CD14-positive monocyte (primary cell): ENCODE measurements at regions not wholly inside any gene's neighbourhood (a gene's known extent, or its start where the extent isn't known, plus 50 kb on each side); places are given as distances from the start of the nearest gene placed in this dataset.

Experiments used
- DNase-seq, 3 donors: peaks; one replicate each; pipeline ENCODE4 v3.0.0-alpha.2; 2011 to 2022
- H2AFZ ChIP-seq: 2 replicates; pipeline ENCODE4 v1.6.0; 2012; ENCODE audit warnings: mild to moderate bottlenecking, low read depth, low read length, inconsistent platforms; ENCODE audit not compliant: insufficient read depth, poor library complexity, severe bottlenecking
- H3K27ac ChIP-seq, 2 donors: 1 replicate in 1 of 2; 2 replicates in 1 of 2; pipeline ENCODE4 v1.5.1; 2012 to 2013; ENCODE audit warnings: low read length in 2 of 2, control low read depth in 1 of 2, inconsistent platforms in 1 of 2, low read depth in 1 of 2, mild to moderate bottlenecking in 1 of 2
- H3K27me3 ChIP-seq, 2 donors: one replicate each; pipeline versions ENCODE4 v1.6.0 to v1.6.1; 2011 to 2013; ENCODE audit warnings: low read length in 2 of 2; ENCODE audit not compliant: control insufficient read depth in 2 of 2, insufficient read depth in 2 of 2
- H3K36me3 ChIP-seq, 2 donors: replicated peaks in 1 of 2; 1 replicate in 1 of 2; 2 replicates in 1 of 2; pipeline versions ENCODE4 v1.5.1 to v1.6.1; 2012 to 2013; ENCODE audit warnings: low read length in 2 of 2, control low read depth in 1 of 2, inconsistent platforms in 1 of 2, mild to moderate bottlenecking in 1 of 2; ENCODE audit not compliant: insufficient read depth in 2 of 2, control insufficient read depth in 1 of 2
- H3K4me1 ChIP-seq, 2 donors: 1 replicate in 1 of 2; 2 replicates in 1 of 2; pipeline versions ENCODE4 v1.5.1 to v1.6.1; 2012 to 2013; ENCODE audit warnings: low read length in 2 of 2, control low read depth in 1 of 2, inconsistent platforms in 1 of 2, mild to moderate bottlenecking in 1 of 2, moderate library complexity in 1 of 2; ENCODE audit not compliant: insufficient read depth in 2 of 2, control insufficient read depth in 1 of 2
- H3K4me2 ChIP-seq: replicated peaks from 2 replicates; pipeline ENCODE3; 2012; ENCODE audit warnings: low read length, moderate library complexity, mild to moderate bottlenecking; ENCODE audit not compliant: poor library complexity, severe bottlenecking; ENCODE audit errors: extremely low read depth
- H3K4me3 ChIP-seq, 3 experiments: fragments of 200-600 bp in 1 of 3; sonication (generic) in 1 of 3; replicated peaks in 1 of 3; 1 replicate in 2 of 3; 2 replicates in 1 of 3; pipeline ENCODE4 v1.5.1; 2011 to 2013; ENCODE audit warnings: low read length in 3 of 3, mild to moderate bottlenecking in 3 of 3, control low read depth in 2 of 3, low read depth in 2 of 3, inconsistent platforms in 1 of 3, moderate library complexity in 1 of 3
- H3K79me2 ChIP-seq: 2 replicates; pipeline ENCODE4 v1.6.0; 2012; ENCODE audit warnings: mild to moderate bottlenecking, control low read depth, inconsistent platforms, low read length, moderate library complexity; ENCODE audit not compliant: insufficient read depth
- H3K9ac ChIP-seq: 2 replicates; pipeline ENCODE4 v1.6.0; 2017; ENCODE audit warnings: low read length, mild to moderate bottlenecking; ENCODE audit not compliant: insufficient read depth, poor library complexity, severe bottlenecking
- H3K9me3 ChIP-seq, 2 donors: replicated peaks in 1 of 2; 1 replicate in 1 of 2; 2 replicates in 1 of 2; pipeline versions ENCODE4 v1.5.1 to v1.6.1; 2012 to 2013; ENCODE audit warnings: low read length in 2 of 2, control low read depth in 1 of 2; ENCODE audit not compliant: control insufficient read depth in 1 of 2, insufficient read depth in 1 of 2
- H4K20me1 ChIP-seq: 2 replicates; pipeline ENCODE4 v1.6.0; 2012; ENCODE audit warnings: mild to moderate bottlenecking, low read length, control low read depth, moderate library complexity; ENCODE audit not compliant: insufficient read depth
- H3K27ac Mint-ChIP-seq, 7 donors: one replicate each; pipeline ENCODE4 v1.8.0; 2020; ENCODE audit warnings: mild to moderate bottlenecking in 7 of 7, mixed read lengths in 7 of 7, moderate library complexity in 6 of 7, inconsistent platforms in 2 of 7
- H3K27me3 Mint-ChIP-seq, 3 donors: one replicate each; pipeline ENCODE4 v1.8.0; 2021 to 2022; ENCODE audit warnings: low read depth in 3 of 3, mild to moderate bottlenecking in 3 of 3, mixed read lengths in 3 of 3, moderate library complexity in 3 of 3, inconsistent platforms in 1 of 3
- H3K36me3 Mint-ChIP-seq, 2 donors: one replicate each; pipeline ENCODE4 v1.8.0; 2020; ENCODE audit warnings: mixed read lengths in 2 of 2, inconsistent platforms in 1 of 2, mild to moderate bottlenecking in 1 of 2
- H3K4me1 Mint-ChIP-seq: one replicate; pipeline ENCODE4 v1.8.0; 2020; ENCODE audit warnings: mild to moderate bottlenecking, mixed read lengths
- H3K4me3 Mint-ChIP-seq, 2 donors: one replicate each; pipeline ENCODE4 v1.8.0; 2020; ENCODE audit warnings: mild to moderate bottlenecking in 2 of 2, mixed read lengths in 2 of 2, moderate library complexity in 1 of 2
- H3K9me3 Mint-ChIP-seq, 7 donors: one replicate each; pipeline ENCODE4 v1.8.0; 2020 to 2022; ENCODE audit warnings: mixed read lengths in 7 of 7, mild to moderate bottlenecking in 6 of 7, moderate library complexity in 6 of 7, inconsistent platforms in 2 of 7
- CTCF ChIP-seq: fragments of 200-600 bp; IDR thresholded peaks from one replicate; pipeline ENCODE4 v1.8.0; 2022; ENCODE audit warnings: antibody characterized with exemption, mild to moderate bottlenecking
- WGBS: methylation state at CpG from one replicate; pipeline ENCODE4 v1.1.5; 2013; ENCODE audit warnings: missing lambda C conversion rate; ENCODE audit not compliant: insufficient coverage; 5-methylcytosine and 5-hydroxymethylcytosine counted together
- intact Hi-C, 2 donors: fragments of 100-400 bp; cut with micrococcal nuclease; formaldehyde crosslinking; loops; one replicate each; pipeline versions ENCODE4 v1.15.0 to v1.15.1; 2023

GRCh38 chrX:79557212-79557611 is 190.1 kb upstream of the ITM2A start:
- Histone ChIP-seq H3K9me3 (peaks cover 0 to 6% of the 10 kb centered on the region in 2 donors), H4K20me1 (no peaks in the 10 kb centered on the region), H3K4me2 (no peak overlapping the region), H3K4me1 (no peaks in the 10 kb centered on the region), H3K79me2 (no peaks in the 10 kb centered on the region), H2AFZ (no peak overlapping the region), H3K9ac (no peak overlapping the region), H3K27me3 (no peaks in the 10 kb centered on the region), H3K27ac (no peak overlapping the region), H3K4me3 (no peak overlapping the region), H3K36me3 (no peaks in the 10 kb centered on the region)
- Mint-ChIP-seq H3K27ac (no peak overlapping the region), H3K4me1 (no peaks in the 10 kb centered on the region), H3K36me3 (no peaks in the 10 kb centered on the region), H3K4me3 (no peak overlapping the region), H3K9me3 (peaks cover 0 to 10% (median 2%) of the 10 kb centered on the region in 7 donors), H3K27me3 (peaks cover 0 to 2% (median 0%) of the 10 kb centered on the region in 3 donors)
- no peak for TF ChIP-seq CTCF
- intact Hi-C loops = no loop called here
- no peak for DNase-seq

- DNase-seq = no peak
- Mint-ChIP-seq H3K4me1 (no peaks in the 10 kb centered on the region), H3K36me3 (no peaks in the 10 kb centered on the region), H3K4me3 (no peak overlapping the region), H3K27me3 (peaks cover 0 to 2% (median 0%) of the 10 kb centered on the region in 3 donors), H3K27ac (no peak overlapping the region), H3K9me3 (peaks cover 0 to 10% (median 2%) of the 10 kb centered on the region in 7 donors)
- H3K79me2 ChIP-seq = no peaks in the 10 kb centered on the region
- H3K4me2 ChIP-seq = no peak overlapping the region
- no peaks in the 10 kb centered on the region for H4K20me1 ChIP-seq
- no peak overlapping the region for H3K9ac ChIP-seq
- H2AFZ ChIP-seq = no peak overlapping the region
- peaks cover 0 to 6% of the 10 kb centered on the region in 2 donors for H3K9me3 ChIP-seq
- H3K36me3 ChIP-seq = no peaks in the 10 kb centered on the region
- intact Hi-C loops = no loop called here
- H3K4me3 ChIP-seq = no peak overlapping the region
- H3K4me1 ChIP-seq = no peaks in the 10 kb centered on the region
- H3K27ac ChIP-seq = no peak overlapping the region
- no CpG with 5 or more reads among the region's 2 CpGs for WGBS
- no peaks in the 10 kb centered on the region for H3K27me3 ChIP-seq
- TF ChIP-seq CTCF = no peak
Measured at GRCh38 chrX:79556800-79557199, 189.7 kb upstream of the ITM2A start.
